HCT116 (cell line): ENCODE measurements at regions not wholly inside any gene's neighbourhood (a gene's known extent, or its start where the extent isn't known, plus 50 kb on each side); places are given as distances from the start of the nearest gene placed in this dataset.

Experiments used
- EGR1 ChIP-seq: IDR thresholded peaks from 2 replicates; pipeline ENCODE4 v1.6.1; 2012; ENCODE audit warnings: low read depth
- EZH2 ChIP-seq: fragments of 200-600 bp; sonication (generic); IDR thresholded peaks from 2 replicates; pipeline ENCODE4 v1.6.1; 2017; ENCODE audit warnings: antibody characterized with exemption, mixed run types
- POLR2A ChIP-seq: IDR thresholded peaks from 2 replicates; pipeline ENCODE4 v1.7.0; 2011; ENCODE audit warnings: borderline replicate concordance; ENCODE audit not compliant: insufficient read depth, insufficient read length; ENCODE audit errors: extremely low read depth
- TF ChIP-seq, protein P1 (sequence below), 3 experiments: fragments of 200-600 bp in 1 of 3; sonication (generic) in 1 of 3; IDR thresholded peaks in 2 of 3; conservative IDR thresholded peaks in 1 of 3; 2 replicates each; pipeline ENCODE4 v1.5.1; 2012 to 2017; ENCODE audit warnings: low read depth in 2 of 3, low read length in 2 of 3, antibody characterized with exemption in 1 of 3, borderline replicate concordance in 1 of 3, control low read depth in 1 of 3, mild to moderate bottlenecking in 1 of 3, mixed read lengths in 1 of 3, mixed run types in 1 of 3, moderate library complexity in 1 of 3; ENCODE audit not compliant: insufficient read depth in 1 of 3

DNA sequence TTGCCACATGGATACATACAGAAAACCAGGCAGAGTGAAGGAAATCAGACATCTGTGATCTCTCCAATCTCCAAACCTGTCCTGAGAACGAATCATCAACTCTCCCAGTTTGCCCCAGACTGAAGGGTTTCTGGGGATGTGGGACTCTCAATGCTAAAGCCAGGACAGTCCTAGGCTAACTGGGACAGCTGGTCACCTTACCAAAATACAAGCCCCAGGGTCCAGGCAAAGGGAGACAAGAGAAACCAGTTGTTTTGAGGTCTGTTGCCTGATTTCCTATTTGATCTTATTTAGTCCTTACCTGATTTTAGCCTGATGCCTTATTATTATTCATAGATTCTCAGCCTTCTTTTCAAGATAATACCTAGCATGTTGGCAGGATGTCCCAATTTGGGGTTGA is 51.7 kb upstream of the TAC4 start:
- TF ChIP-seq EGR1 = no peak
- TF ChIP-seq EZH2 = no peak
- TF ChIP-seq, protein P1, sequence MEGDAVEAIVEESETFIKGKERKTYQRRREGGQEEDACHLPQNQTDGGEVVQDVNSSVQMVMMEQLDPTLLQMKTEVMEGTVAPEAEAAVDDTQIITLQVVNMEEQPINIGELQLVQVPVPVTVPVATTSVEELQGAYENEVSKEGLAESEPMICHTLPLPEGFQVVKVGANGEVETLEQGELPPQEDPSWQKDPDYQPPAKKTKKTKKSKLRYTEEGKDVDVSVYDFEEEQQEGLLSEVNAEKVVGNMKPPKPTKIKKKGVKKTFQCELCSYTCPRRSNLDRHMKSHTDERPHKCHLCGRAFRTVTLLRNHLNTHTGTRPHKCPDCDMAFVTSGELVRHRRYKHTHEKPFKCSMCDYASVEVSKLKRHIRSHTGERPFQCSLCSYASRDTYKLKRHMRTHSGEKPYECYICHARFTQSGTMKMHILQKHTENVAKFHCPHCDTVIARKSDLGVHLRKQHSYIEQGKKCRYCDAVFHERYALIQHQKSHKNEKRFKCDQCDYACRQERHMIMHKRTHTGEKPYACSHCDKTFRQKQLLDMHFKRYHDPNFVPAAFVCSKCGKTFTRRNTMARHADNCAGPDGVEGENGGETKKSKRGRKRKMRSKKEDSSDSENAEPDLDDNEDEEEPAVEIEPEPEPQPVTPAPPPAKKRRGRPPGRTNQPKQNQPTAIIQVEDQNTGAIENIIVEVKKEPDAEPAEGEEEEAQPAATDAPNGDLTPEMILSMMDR (IDR thresholded peaks at IDR 0.05 in 2 of 3, conservative IDR thresholded peaks at IDR 0.05 in 1 of 3; ENCODE audit: borderline replicate concordance in 1 of 3, insufficient read depth in 1 of 3, low read depth in 2 of 3, low read length in 2 of 3) = no peak
- no peak for TF ChIP-seq POLR2A
